Muscle of back (tissue), 3 donors: ENCODE measurements at regions not wholly inside any gene's neighbourhood (a gene's known extent, or its start where the extent isn't known, plus 50 kb on each side); places are given as distances from the start of the nearest gene placed in this dataset.
"Not testable (repeated sequence)": the region's sequence is repeated elsewhere in the genome, so short reads cannot be mapped to it uniquely, and the experiment has no call there.

ENCODE experiments used
- DNase-seq, 3 donors: peaks; one replicate each; pipeline versions ENCODE4 v3.0.0 to v3.0.0-alpha.2; 2013

- peak in 2 of 3 donors; percentile 58 to 74 for DNase-seq
Measured at GRCh38 chr1:185404291-185404690, 87.2 kb upstream of the IVNS1ABP start.

- DNase-seq: no peak
Measured at GRCh38 chr1:185402930-185403329, 85.9 kb upstream of the IVNS1ABP start.

GRCh38 chr1:185401019-185401418 lies 84.0 kb upstream of the IVNS1ABP start:
- DNase-seq: no peak

GRCh38 chr1:185400052-185400451 lies 83.0 kb upstream of the IVNS1ABP start:
- DNase-seq: no peak

- DNase-seq: no peak
Measured at GRCh38 chr1:185398599-185398998, 81.6 kb upstream of the IVNS1ABP start.

- DNase-seq: no peak
Measured at GRCh38 chr1:185398022-185398421, 81.0 kb upstream of the IVNS1ABP start.

- no peak for DNase-seq
Measured at GRCh38 chr1:185397183-185397582, 80.1 kb upstream of the IVNS1ABP start.

GRCh38 chr1:185396126-185396525 lies 79.1 kb upstream of the IVNS1ABP start:
- DNase-seq: no peak

GRCh38 chr1:185393815-185394214 lies 76.8 kb upstream of the IVNS1ABP start:
- DNase-seq: no peak

GRCh38 chr1:185393205-185393604 lies 76.2 kb upstream of the IVNS1ABP start:
- no peak for DNase-seq

GRCh38 chr1:185388815-185389214 lies 71.8 kb upstream of the IVNS1ABP start:
- no peak for DNase-seq

GRCh38 chr1:185388346-185388745 lies 71.3 kb upstream of the IVNS1ABP start:
- no peak for DNase-seq

GRCh38 chr1:185385991-185386390 lies 68.9 kb upstream of the IVNS1ABP start:
- no peak for DNase-seq

GRCh38 chr1:185383805-185384204 lies 66.8 kb upstream of the IVNS1ABP start:
- DNase-seq: not testable (repeated sequence)

GRCh38 chr1:185377831-185378230 lies 60.8 kb upstream of the IVNS1ABP start:
- no peak for DNase-seq

- peak in 1 of 3 donors; percentile 52 for DNase-seq
Measured at GRCh38 chr1:185376840-185377635, 60.0 kb upstream of the IVNS1ABP start.

GRCh38 chr1:185376288-185376687 lies 59.2 kb upstream of the IVNS1ABP start:
- DNase-seq: no peak

GRCh38 chr1:185375583-185375982 lies 58.5 kb upstream of the IVNS1ABP start:
- DNase-seq: peak in 2 of 3 donors; percentile 18 to 25

- no peak for DNase-seq
Measured at GRCh38 chr1:185373813-185374529, 56.9 kb upstream of the IVNS1ABP start.

GRCh38 chr1:185369786-185370185 lies 52.7 kb upstream of the IVNS1ABP start:
- DNase-seq: no peak

- DNase-seq: no peak
Measured at GRCh38 chr1:185368913-185369491, 52.0 kb upstream of the IVNS1ABP start.

- no peak for DNase-seq
Measured at GRCh38 chr1:185368313-185368855, 51.3 kb upstream of the IVNS1ABP start.

- DNase-seq: no peak
Measured at GRCh38 chr1:185367218-185367617, 50.2 kb upstream of the IVNS1ABP start.
